Liver (tissue), 3 donors: ENCODE measurements at regions not wholly inside any gene's neighbourhood (a gene's known extent, or its start where the extent isn't known, plus 50 kb on each side); places are given as distances from the start of the nearest gene placed in this dataset.
"Not testable (repeated sequence)": the region's sequence is repeated elsewhere in the genome, so short reads cannot be mapped to it uniquely, and the experiment has no call there.

Experiments used
- TAF1 ChIP-seq: conservative IDR thresholded peaks from 2 replicates; pipeline ENCODE4 v1.6.1; 2016; ENCODE audit warnings: antibody characterized with exemption, mild to moderate bottlenecking
- TF ChIP-seq, protein P1 (sequence below): fragments of 150-350 bp; IDR thresholded peaks from 2 replicates; pipeline ENCODE4 v1.5.1; 2017; ENCODE audit warnings: improper control_type of control experiment, low read depth, low read length; ENCODE audit not compliant: missing input control
- TF ChIP-seq, protein P2 (sequence below): IDR thresholded peaks from 2 replicates; pipeline ENCODE4 v1.6.1; 2016; ENCODE audit warnings: antibody characterized with exemption
- TF ChIP-seq, protein P3 (sequence below): IDR thresholded peaks from 2 replicates; pipeline ENCODE4 v1.6.1; 2016; ENCODE audit warnings: antibody characterized with exemption
- TF ChIP-seq, protein P4 (sequence below): IDR thresholded peaks from 2 replicates; pipeline ENCODE4 v1.6.1; 2016; ENCODE audit warnings: antibody characterized with exemption
- TF ChIP-seq, protein P5 (sequence below): IDR thresholded peaks from 2 replicates; pipeline ENCODE4 v1.6.1; 2016; ENCODE audit warnings: antibody characterized with exemption, mild to moderate bottlenecking
- donor health status: healthy.
- donor health status: healthy.

DNA sequence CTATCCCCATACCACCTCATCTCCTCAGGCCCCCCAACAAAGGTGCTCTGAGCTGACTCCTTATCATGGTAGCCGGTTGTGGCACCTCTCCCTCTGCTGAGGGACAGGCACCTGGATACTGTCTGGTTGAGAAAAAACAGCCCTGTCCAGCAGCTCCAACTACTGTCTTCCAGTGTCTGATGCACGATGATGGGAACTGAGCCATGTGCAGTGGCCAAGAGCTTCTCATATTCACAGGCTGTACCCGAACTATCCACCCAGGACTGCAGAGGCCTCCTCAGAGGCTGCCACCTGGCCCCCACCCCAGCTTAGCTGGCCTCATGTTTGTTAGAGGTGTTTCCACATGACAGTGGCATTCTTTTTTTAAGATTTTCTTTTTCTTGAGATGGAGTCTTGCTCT lies 149.9 kb downstream of the BCL2L11 start:
- TF ChIP-seq, protein P1, sequence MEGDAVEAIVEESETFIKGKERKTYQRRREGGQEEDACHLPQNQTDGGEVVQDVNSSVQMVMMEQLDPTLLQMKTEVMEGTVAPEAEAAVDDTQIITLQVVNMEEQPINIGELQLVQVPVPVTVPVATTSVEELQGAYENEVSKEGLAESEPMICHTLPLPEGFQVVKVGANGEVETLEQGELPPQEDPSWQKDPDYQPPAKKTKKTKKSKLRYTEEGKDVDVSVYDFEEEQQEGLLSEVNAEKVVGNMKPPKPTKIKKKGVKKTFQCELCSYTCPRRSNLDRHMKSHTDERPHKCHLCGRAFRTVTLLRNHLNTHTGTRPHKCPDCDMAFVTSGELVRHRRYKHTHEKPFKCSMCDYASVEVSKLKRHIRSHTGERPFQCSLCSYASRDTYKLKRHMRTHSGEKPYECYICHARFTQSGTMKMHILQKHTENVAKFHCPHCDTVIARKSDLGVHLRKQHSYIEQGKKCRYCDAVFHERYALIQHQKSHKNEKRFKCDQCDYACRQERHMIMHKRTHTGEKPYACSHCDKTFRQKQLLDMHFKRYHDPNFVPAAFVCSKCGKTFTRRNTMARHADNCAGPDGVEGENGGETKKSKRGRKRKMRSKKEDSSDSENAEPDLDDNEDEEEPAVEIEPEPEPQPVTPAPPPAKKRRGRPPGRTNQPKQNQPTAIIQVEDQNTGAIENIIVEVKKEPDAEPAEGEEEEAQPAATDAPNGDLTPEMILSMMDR, result not testable (repeated sequence)
- TF ChIP-seq, protein P2, sequence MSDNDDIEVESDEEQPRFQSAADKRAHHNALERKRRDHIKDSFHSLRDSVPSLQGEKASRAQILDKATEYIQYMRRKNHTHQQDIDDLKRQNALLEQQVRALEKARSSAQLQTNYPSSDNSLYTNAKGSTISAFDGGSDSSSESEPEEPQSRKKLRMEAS, result not testable (repeated sequence)
- TF ChIP-seq, protein P3, sequence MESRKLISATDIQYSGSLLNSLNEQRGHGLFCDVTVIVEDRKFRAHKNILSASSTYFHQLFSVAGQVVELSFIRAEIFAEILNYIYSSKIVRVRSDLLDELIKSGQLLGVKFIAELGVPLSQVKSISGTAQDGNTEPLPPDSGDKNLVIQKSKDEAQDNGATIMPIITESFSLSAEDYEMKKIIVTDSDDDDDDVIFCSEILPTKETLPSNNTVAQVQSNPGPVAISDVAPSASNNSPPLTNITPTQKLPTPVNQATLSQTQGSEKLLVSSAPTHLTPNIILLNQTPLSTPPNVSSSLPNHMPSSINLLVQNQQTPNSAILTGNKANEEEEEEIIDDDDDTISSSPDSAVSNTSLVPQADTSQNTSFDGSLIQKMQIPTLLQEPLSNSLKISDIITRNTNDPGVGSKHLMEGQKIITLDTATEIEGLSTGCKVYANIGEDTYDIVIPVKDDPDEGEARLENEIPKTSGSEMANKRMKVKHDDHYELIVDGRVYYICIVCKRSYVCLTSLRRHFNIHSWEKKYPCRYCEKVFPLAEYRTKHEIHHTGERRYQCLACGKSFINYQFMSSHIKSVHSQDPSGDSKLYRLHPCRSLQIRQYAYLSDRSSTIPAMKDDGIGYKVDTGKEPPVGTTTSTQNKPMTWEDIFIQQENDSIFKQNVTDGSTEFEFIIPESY, result not testable (repeated sequence)
- TF ChIP-seq, protein P4, sequence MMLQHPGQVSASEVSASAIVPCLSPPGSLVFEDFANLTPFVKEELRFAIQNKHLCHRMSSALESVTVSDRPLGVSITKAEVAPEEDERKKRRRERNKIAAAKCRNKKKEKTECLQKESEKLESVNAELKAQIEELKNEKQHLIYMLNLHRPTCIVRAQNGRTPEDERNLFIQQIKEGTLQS, result not testable (repeated sequence)
- TF ChIP-seq, protein P5, sequence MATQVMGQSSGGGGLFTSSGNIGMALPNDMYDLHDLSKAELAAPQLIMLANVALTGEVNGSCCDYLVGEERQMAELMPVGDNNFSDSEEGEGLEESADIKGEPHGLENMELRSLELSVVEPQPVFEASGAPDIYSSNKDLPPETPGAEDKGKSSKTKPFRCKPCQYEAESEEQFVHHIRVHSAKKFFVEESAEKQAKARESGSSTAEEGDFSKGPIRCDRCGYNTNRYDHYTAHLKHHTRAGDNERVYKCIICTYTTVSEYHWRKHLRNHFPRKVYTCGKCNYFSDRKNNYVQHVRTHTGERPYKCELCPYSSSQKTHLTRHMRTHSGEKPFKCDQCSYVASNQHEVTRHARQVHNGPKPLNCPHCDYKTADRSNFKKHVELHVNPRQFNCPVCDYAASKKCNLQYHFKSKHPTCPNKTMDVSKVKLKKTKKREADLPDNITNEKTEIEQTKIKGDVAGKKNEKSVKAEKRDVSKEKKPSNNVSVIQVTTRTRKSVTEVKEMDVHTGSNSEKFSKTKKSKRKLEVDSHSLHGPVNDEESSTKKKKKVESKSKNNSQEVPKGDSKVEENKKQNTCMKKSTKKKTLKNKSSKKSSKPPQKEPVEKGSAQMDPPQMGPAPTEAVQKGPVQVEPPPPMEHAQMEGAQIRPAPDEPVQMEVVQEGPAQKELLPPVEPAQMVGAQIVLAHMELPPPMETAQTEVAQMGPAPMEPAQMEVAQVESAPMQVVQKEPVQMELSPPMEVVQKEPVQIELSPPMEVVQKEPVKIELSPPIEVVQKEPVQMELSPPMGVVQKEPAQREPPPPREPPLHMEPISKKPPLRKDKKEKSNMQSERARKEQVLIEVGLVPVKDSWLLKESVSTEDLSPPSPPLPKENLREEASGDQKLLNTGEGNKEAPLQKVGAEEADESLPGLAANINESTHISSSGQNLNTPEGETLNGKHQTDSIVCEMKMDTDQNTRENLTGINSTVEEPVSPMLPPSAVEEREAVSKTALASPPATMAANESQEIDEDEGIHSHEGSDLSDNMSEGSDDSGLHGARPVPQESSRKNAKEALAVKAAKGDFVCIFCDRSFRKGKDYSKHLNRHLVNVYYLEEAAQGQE, result not testable (repeated sequence)
- not testable (repeated sequence) for TF ChIP-seq TAF1
